ENCODE measurements at regions not wholly inside any gene's neighbourhood (a gene's known extent, or its start where the extent isn't known, plus 50 kb on each side); places are given as distances from the start of the nearest gene placed in this dataset.

GRCh38 chr17:68792873-68793272 lies 162.3 kb downstream of the ABCA8 start:
- TF ChIP-seq ZNF274 (IDR thresholded peaks at IDR 0.05; ENCODE audit: insufficient read depth, insufficient read length) (no peak), EP300 (IDR thresholded peaks at IDR 0.05; ENCODE audit: borderline replicate concordance in 1 of 2, control insufficient read depth in 1 of 2, low read depth in 2 of 2, low read length in 2 of 2) (no peak), CEBPB (IDR thresholded peaks at IDR 0.05; ENCODE audit: borderline replicate concordance in 1 of 2, low read depth in 2 of 2, low read length in 2 of 2) (no peak)
- TF ChIP-seq, protein P1, sequence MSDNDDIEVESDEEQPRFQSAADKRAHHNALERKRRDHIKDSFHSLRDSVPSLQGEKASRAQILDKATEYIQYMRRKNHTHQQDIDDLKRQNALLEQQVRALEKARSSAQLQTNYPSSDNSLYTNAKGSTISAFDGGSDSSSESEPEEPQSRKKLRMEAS (IDR thresholded peaks at IDR 0.05; ENCODE audit: low read depth, low read length), result no peak
